SK-N-SH (cell line): ENCODE measurements at regions not wholly inside any gene's neighbourhood (a gene's known extent, or its start where the extent isn't known, plus 50 kb on each side); places are given as distances from the start of the nearest gene placed in this dataset.

Experiments
- SMC3 ChIP-seq: IDR thresholded peaks from 2 replicates; pipeline ENCODE4 v1.6.1; 2012; ENCODE audit warnings: low read depth, low read length, improper control_type of control experiment
- TF ChIP-seq, protein P1 (sequence below): fragments of 200-600 bp; sonication (generic); IDR thresholded peaks from 2 replicates; pipeline ENCODE4 v1.6.1; 2017; ENCODE audit warnings: antibody characterized with exemption, mild to moderate bottlenecking, moderate library complexity

DNA sequence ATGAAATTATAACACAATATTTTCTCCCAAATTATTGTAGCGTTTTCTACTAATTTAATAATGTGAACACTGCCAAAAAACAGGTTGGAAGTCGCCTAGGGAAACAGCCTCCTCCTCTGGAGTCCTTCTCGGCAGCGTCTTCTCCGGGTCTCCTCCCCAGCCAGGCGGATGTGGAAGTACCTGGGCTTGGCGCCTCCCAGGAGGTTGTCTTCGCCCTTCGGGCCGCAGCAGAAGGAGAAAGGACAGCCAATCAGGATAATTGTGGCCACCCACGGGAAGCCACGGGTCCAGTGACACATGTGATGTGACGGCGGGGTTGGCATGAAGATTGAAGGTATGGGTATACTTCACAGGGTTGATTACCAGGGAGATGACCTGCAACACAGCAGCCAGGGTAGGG, 491.2 kb downstream of the PYDC2 start:
- TF ChIP-seq SMC3, result no peak
- TF ChIP-seq, protein P1, sequence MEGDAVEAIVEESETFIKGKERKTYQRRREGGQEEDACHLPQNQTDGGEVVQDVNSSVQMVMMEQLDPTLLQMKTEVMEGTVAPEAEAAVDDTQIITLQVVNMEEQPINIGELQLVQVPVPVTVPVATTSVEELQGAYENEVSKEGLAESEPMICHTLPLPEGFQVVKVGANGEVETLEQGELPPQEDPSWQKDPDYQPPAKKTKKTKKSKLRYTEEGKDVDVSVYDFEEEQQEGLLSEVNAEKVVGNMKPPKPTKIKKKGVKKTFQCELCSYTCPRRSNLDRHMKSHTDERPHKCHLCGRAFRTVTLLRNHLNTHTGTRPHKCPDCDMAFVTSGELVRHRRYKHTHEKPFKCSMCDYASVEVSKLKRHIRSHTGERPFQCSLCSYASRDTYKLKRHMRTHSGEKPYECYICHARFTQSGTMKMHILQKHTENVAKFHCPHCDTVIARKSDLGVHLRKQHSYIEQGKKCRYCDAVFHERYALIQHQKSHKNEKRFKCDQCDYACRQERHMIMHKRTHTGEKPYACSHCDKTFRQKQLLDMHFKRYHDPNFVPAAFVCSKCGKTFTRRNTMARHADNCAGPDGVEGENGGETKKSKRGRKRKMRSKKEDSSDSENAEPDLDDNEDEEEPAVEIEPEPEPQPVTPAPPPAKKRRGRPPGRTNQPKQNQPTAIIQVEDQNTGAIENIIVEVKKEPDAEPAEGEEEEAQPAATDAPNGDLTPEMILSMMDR, result no peak
